Ureter (tissue), 1 donor: ENCODE measurements at regions not wholly inside any gene's neighbourhood (a gene's known extent, or its start where the extent isn't known, plus 50 kb on each side); places are given as distances from the start of the nearest gene placed in this dataset.

Experiments used
- DNase-seq: peaks from one replicate; pipeline ENCODE4 v3.0.0-alpha.2; 2020; ENCODE audit warnings: low spot score
- donor health status: DM: yes; HTN: yes; CAD: no.

- DNase-seq = no peak
Observed at GRCh38 chr16:85541619-85541979, 71.5 kb upstream of the GSE1 start.

- no peak for DNase-seq
Observed at GRCh38 chr16:85541980-85542900, 70.9 kb upstream of the GSE1 start.

GRCh38 chr16:85543536-85543935, 69.6 kb upstream of the GSE1 start:
- DNase-seq = no peak

DNA sequence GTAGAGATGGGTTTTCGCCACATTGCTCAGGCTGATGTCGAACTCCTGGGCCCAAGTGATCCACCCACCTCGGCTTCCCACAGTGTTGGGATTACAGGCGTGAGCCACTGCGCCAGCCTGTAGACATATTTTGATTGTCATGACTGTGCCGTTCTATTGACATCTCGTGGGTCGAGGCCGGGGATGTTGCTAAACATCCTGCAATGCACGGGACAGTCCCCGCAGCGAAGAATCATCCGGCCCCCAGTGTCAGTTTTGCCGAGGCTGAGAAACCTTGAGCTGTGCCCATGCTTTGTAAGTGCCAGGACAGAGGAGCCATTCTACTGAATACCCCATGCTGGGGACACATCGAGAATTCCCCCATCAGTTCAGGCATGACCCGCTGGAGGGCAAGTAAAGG, 69.1 kb upstream of the GSE1 start:
- DNase-seq = no peak

- no peak for DNase-seq
Observed at GRCh38 chr16:85544668-85545067, 68.5 kb upstream of the GSE1 start.

DNA sequence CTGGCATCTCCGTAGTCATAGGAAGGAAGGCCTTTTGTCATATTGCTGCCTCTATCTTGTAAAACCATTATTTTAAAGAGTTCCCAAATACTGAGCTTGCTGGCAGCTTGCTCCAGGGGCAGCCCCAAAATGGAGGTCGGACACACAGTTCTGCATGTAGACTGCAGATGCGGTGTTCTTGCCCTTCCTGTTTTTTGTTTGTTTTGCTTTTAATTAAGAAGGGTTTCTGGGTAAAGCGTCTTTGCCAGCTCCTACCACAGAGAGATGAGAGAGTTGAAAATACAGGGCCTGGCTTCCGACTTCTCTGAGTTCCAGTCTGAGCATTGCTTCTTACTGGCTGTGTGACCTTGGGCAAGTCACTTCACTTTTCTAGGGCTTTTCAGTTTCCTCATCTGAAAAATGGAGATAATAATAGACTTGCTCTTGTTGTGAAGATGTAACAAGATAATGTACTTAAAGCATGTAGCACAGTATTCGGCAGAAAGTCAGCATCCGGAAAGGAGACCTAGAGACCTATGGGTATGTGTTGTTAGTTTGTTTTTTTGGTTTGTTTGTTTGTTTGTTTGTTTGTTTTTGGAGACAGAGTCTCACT, 67.8 kb upstream of the GSE1 start:
- no peak for DNase-seq

DNA sequence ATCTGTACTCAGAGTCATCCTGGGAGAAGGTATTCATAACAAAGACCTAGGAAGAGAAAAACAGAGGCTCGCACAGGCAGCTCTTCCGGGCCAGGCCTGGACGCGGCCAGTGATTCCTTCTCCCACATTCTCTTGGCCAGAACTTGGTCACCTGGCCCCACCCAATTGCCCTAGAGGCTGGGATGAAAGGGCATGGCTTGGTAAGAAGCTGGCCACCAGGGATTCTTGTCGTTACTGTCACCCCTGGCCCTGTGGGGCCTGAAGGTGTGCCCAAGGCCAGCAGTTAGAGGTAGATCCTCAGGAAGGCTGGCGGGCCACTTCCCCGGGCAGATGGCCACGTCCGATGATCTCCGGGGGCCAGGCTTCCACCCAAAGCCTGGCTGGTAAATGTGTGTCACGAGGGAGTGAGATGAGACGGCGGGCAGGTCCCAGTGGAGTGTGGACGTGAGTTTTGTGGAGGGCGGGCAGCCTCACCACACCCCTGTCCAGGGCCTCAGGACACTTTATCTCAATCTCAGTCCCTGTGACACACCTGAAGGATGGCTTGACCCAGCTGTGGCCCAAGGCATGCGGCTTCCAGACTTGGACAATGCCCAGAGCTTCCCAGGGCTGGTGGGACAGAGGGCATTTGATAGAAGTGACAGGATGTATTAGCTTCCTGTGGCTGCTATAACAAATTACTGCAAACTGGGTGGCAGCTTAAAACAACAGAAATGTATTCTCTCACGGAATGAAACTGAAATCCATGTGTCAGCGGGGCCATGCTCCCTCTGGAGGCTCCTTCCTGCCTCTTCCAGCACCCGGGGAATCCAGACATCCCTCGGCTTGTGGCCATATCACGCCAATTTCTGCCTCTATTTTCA, 66.3 kb upstream of the GSE1 start:
- DNase-seq = no peak

DNA sequence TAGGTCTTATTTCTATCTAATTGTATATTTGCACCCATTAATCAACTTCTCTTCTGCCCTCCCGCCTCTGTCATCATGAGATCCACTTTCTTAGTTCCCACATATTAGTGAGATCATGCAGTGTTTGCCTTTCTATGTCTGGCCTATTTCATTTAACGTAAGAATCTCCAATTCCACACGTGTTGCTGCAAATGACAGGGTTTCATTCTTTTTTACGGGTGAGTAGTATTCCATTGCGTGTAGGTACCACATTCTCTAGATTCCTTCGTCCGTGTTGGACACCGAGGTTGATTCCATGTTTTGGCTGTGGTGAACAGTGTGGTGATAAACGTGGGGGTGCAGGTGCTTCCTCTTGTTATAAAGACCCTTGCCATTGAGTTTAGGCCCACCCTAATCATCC, 64.7 kb upstream of the GSE1 start:
- DNase-seq = no peak

- DNase-seq = no peak
Observed at GRCh38 chr16:85549766-85550421, 63.2 kb upstream of the GSE1 start.

- no peak for DNase-seq
Observed at GRCh38 chr16:85550422-85550864, 62.7 kb upstream of the GSE1 start.

- DNase-seq = no peak
Observed at GRCh38 chr16:85550953-85551924, 61.9 kb upstream of the GSE1 start.

- DNase-seq = no peak
Observed at GRCh38 chr16:85552980-85553435, 60.1 kb upstream of the GSE1 start.

- DNase-seq = no peak
Observed at GRCh38 chr16:85553436-85554113, 59.5 kb upstream of the GSE1 start.

- peak; percentile 82 for DNase-seq
Observed at GRCh38 chr16:85554114-85554888, 58.8 kb upstream of the GSE1 start.

DNA sequence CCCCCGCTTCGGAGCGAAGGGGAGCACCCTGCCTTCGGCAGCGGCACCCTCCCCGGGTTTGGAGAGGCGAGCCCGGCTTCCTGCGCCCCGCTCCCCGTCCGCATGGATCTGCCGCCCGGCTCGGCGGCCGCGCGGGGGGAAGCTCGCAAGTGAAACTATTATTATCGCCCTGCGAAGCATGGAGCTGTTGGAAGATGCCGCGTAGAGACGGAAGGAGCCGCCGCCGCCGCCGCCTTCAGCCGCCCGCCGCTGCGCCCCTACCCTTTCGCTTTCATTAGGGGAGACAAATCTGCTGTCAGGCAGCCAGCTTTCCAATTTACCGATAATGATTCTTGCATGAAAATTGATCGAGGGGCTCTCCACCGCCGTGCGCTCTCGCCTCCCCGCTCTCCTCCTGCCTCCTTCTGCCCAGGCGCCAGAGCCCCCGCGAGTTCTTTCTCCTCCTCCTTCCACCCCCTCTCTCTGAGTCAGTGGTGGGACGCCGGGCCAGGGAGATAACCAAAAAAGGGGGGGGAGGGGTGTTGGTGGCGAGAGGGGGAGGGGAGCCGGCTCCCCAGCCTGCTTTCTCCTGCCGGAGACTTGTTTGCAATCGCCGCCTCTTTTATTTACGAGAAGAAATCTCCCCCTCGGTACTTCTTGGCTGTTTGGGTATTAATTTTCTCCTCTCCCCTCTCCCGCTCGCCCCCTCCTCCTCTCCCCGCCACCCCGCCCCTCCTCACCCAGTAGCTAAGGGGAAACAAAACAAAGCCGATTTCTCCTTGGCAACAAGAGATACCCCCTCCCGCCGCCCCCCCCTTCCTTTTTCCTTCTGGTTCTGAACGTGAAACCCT, 58.0 kb upstream of the GSE1 start:
- peak; percentile 75 for DNase-seq

GRCh38 chr16:85555719-85556455, 57.2 kb upstream of the GSE1 start:
- no peak for DNase-seq

DNA sequence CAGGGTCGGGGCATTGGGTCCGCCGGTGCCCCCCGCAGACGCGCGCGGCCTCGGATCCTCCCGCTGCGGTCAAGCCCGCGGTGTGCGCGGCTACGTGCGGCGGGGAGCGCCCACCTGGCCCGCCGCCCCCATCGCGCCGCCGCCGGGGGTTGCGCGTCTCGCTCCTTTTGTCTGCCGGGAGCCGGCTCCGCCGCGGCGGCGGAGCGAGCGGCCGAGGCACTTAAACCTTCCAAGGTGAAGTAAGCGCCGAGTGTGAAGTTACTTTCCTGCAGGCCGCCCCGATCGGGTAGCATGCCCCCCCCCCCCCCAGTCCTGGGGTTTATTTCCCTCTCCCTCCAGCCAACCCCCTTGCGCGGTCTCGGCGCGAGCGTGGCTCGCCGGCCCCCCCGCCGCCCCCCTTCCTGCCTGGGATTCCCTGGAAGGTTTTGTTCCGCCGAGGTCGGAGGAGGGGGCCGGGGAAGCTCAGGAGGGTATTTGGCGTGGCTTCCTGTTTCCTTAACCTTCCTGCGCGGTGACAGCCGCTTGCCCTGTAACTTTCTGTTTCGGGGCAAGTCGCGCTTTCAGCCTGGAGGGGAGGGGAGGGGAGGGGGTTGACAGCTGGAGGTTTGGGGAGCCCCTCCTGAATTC, 56.6 kb upstream of the GSE1 start:
- peak; percentile 65 for DNase-seq
